Ascending aorta (tissue), 2 donors: ENCODE measurements at regions not wholly inside any gene's neighbourhood (a gene's known extent, or its start where the extent isn't known, plus 50 kb on each side); places are given as distances from the start of the nearest gene placed in this dataset.
"Not testable (repeated sequence)": the region's sequence is repeated elsewhere in the genome, so short reads cannot be mapped to it uniquely, and the experiment has no call there.

Experiments
- DNase-seq, 2 donors: peaks; one replicate each; pipeline ENCODE4 v3.0.0-alpha.2; 2019; ENCODE audit warnings: low spot score in 2 of 2
- H3K27ac ChIP-seq, 2 donors: fragments of 200-600 bp; sonication (generic); one replicate each; pipeline ENCODE4 v1.5.1; 2016 to 2017; ENCODE audit warnings: mild to moderate bottlenecking in 1 of 2
- H3K27me3 ChIP-seq: fragments of 200-600 bp; sonication (generic); one replicate; pipeline ENCODE4 v1.5.1; 2017
- H3K36me3 ChIP-seq, 2 donors: fragments of 200-600 bp; sonication (generic); one replicate each; pipeline ENCODE4 v1.5.1; 2016
- H3K4me1 ChIP-seq, 2 donors: fragments of 200-600 bp; sonication (generic); one replicate each; pipeline ENCODE4 v1.5.1; 2016 to 2017; ENCODE audit warnings: mild to moderate bottlenecking in 1 of 2
- H3K4me3 ChIP-seq, 2 donors: fragments of 200-600 bp; sonication (generic); one replicate each; pipeline ENCODE4 v1.5.1; 2016 to 2017; ENCODE audit warnings: mild to moderate bottlenecking in 1 of 2
- H3K9me3 ChIP-seq, 2 donors: fragments of 200-600 bp; sonication (generic); one replicate each; pipeline ENCODE4 v1.5.1; 2016
- intact Hi-C: fragments of 100-400 bp; cut with DNase I; formaldehyde crosslinking; loops from one replicate; pipeline ENCODE4 v1.15.1; 2023
- TF ChIP-seq, protein P1 (sequence below), 3 experiments: fragments of 200-600 bp in 2 of 3; fragments of 450-650 bp in 1 of 3; sonication (generic) in 2 of 3; IDR thresholded peaks; one replicate each; pipeline ENCODE4 v1.5.1; 2016 to 2019; ENCODE audit warnings: antibody characterized with exemption in 3 of 3, mild to moderate bottlenecking in 1 of 3, moderate library complexity in 1 of 3

DNA sequence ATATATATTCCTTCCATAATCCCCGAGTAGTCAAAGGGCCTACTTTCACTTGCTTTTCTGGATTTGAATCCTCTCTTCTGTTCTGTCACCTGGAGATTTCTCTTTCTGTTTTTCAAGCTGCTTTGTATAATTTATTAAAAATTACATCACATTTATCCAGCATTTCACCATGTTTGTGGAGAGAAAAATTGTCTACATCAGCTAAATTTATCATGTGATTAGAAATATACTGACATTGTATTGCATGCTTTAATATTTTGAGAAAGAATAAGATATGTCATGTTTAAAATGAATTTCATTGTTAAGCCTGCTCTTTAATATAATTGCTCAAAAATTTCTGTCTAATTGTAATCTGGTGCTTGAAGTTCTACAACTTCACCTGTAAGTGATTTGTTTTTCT lies 323.1 kb upstream of the DKK2 start:
- H3K36me3 ChIP-seq = no peaks in the 10 kb centered on the region
- no peaks in the 10 kb centered on the region for H3K9me3 ChIP-seq
- no peaks in the 10 kb centered on the region for H3K4me1 ChIP-seq
- no peak overlapping the region for H3K27ac ChIP-seq
- no peaks in the 10 kb centered on the region for H3K27me3 ChIP-seq
- TF ChIP-seq, protein P1, sequence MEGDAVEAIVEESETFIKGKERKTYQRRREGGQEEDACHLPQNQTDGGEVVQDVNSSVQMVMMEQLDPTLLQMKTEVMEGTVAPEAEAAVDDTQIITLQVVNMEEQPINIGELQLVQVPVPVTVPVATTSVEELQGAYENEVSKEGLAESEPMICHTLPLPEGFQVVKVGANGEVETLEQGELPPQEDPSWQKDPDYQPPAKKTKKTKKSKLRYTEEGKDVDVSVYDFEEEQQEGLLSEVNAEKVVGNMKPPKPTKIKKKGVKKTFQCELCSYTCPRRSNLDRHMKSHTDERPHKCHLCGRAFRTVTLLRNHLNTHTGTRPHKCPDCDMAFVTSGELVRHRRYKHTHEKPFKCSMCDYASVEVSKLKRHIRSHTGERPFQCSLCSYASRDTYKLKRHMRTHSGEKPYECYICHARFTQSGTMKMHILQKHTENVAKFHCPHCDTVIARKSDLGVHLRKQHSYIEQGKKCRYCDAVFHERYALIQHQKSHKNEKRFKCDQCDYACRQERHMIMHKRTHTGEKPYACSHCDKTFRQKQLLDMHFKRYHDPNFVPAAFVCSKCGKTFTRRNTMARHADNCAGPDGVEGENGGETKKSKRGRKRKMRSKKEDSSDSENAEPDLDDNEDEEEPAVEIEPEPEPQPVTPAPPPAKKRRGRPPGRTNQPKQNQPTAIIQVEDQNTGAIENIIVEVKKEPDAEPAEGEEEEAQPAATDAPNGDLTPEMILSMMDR (IDR thresholded peaks at IDR 0.05) = no peak
- intact Hi-C loops = no loop called here
- no peak overlapping the region for H3K4me3 ChIP-seq
- no peak for DNase-seq

DNA sequence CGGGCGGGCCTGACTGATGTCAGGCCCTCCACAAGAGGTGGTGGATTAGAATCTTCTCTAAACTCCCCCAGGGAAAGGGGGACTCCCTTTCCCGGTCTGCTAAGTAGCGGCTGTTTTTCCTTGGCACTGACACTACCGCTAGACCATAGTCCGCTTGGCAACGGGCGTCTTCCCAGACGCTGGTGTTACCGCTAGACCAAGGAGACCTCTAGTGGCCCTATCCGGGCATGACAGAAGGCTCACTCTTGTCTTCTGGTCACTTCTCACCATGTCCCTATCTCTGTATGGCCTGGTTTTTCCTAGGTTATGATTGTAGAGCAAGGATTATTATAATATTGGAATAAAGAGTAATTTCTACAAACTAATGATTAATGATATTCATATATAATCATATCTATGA lies 318.2 kb upstream of the DKK2 start:
- H3K27me3 ChIP-seq, H3K4me1 ChIP-seq, intact Hi-C loops, H3K9me3 ChIP-seq, DNase-seq, H3K27ac ChIP-seq, H3K4me3 ChIP-seq, H3K36me3 ChIP-seq: not testable (repeated sequence)

DNA sequence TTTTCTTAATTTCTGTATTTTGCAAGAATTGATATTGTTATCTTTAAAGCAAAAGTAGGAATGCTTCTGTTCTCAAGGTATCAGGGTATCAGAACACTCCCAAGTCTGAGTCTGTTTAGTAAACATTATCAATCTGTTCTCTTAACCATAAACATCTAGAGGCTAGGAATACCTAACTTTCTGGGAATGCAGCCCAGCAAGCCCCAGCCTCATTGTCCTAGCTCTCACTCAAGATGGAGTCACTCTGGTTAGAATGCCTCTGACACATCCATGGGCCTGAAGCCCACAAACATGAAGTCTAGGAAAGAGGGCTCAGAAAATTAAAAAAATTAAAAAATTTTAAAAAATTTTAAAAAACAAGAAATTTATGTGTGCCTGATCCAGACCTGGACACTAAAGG lies 315.1 kb upstream of the DKK2 start:
- Histone ChIP-seq H3K36me3 (no peaks in the 10 kb centered on the region), H3K27me3 (no peaks in the 10 kb centered on the region), H3K4me3 (no peak overlapping the region), H3K4me1 (no peaks in the 10 kb centered on the region), H3K9me3 (no peaks in the 10 kb centered on the region), H3K27ac (no peak overlapping the region)
- intact Hi-C loops = no loop called here
- no peak for DNase-seq
- TF ChIP-seq, protein P1 (IDR thresholded peaks at IDR 0.05) = no peak

DNA sequence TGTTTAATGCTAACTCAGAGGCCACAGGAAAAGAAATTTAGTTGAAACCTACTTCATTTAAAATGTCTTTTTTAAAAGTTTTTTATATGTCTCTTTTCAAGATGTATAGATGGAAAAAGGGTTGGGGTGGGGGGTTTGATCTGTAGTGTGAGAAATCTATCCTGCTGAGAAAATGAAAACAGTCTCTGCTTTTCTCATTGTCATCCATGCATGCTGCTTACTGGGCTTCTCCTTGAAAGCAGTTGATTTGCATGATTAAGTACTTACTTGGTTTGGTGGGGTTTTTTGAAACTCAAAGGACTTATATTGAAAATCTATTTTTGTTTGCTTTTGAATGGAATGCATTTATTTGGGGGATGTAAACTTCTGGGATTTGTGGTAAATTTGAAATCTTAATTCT lies 313.6 kb upstream of the DKK2 start:
- intact Hi-C loops = no loop called here
- Histone ChIP-seq H3K4me3 (no peak overlapping the region), H3K36me3 (no peaks in the 10 kb centered on the region), H3K4me1 (peaks cover 0 to 3% of the 10 kb centered on the region in 2 donors), H3K27me3 (no peaks in the 10 kb centered on the region), H3K27ac (no peak overlapping the region), H3K9me3 (no peaks in the 10 kb centered on the region)
- TF ChIP-seq, protein P1 (IDR thresholded peaks at IDR 0.05) = no peak
- no peak for DNase-seq

DNA sequence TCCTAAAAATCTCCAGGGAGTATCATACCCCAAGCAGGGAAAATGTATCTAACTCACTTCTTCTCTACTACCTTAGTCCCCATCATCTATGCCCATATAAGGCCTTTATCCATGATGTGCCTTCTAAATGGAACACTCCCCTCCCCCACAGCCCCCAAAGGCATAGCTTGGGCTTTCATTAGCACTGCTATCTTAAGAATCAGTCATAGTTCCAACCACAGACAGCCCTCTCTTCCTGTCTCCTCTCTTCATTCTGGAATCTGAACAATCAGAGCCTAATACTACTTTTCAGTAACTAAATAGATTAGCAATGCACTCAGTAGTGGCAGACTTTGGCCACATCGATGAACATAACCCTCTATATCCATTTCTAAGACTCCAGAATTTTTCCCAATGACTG lies 313.2 kb upstream of the DKK2 start:
- DNase-seq = no peak
- intact Hi-C loops = no loop called here
- H3K27ac ChIP-seq = no peak overlapping the region
- peaks cover 0 to 3% of the 10 kb centered on the region in 2 donors for H3K4me1 ChIP-seq
- H3K36me3 ChIP-seq = no peaks in the 10 kb centered on the region
- H3K27me3 ChIP-seq = no peaks in the 10 kb centered on the region
- no peak overlapping the region for H3K4me3 ChIP-seq
- TF ChIP-seq, protein P1 (IDR thresholded peaks at IDR 0.05) = no peak
- H3K9me3 ChIP-seq = no peaks in the 10 kb centered on the region

DNA sequence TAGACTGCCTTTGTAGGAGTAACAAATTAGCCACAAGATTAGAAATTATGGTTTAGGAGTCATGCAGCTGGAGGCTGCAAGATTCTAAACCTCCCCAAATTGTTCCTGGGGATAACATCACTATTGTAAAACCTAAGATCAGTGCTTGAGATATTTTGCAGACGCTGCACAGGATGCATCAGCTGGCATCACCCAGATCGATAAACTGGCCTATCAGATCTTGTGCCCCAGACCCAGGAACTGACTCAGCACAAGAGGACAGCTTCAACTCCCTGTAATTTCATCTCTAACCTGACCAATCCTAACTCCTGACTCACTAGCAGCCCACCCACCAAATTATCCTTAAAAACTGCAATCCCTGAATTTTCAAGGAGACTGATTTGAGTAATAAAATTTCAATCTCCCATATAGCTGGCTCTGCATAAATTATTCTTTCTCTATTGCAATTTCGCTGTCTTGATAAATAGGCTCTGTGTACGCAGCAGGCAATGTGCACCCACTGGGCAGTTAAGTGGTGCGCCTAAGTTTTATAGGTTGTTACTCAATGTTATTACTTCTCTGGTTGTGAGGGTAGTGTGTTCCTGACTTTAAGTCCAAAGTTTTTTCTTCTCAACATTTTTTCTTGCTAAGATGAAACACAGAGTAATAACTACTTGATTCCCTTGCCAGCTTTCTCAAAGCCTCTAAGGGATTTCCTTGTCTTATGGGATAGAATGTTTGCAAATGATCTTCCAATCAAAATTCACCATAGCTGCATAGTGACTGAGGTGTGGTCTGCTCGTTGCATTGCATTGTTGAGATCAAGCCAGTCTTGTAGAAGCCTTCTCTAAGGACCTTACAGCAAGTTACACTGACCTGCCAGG lies 312.3 kb upstream of the DKK2 start:
- no peaks in the 10 kb centered on the region for H3K27me3 ChIP-seq
- H3K4me1 ChIP-seq = peaks cover 0 to 3% of the 10 kb centered on the region in 2 donors
- H3K4me3 ChIP-seq = no peak overlapping the region
- TF ChIP-seq, protein P1 (IDR thresholded peaks at IDR 0.05) = no peak
- no peak for DNase-seq
- intact Hi-C loops = no loop called here
- H3K9me3 ChIP-seq = no peaks in the 10 kb centered on the region
- no peaks in the 10 kb centered on the region for H3K36me3 ChIP-seq
- no peak overlapping the region for H3K27ac ChIP-seq
